Thyroid gland (tissue), 4 donors: ENCODE measurements at regions not wholly inside any gene's neighbourhood (a gene's known extent, or its start where the extent isn't known, plus 50 kb on each side); places are given as distances from the start of the nearest gene placed in this dataset.
"Not testable (repeated sequence)": the region's sequence is repeated elsewhere in the genome, so short reads cannot be mapped to it uniquely, and the experiment has no call there.

Experiments
- DNase-seq, 2 donors: peaks; one replicate each; pipeline ENCODE4 v3.0.0-alpha.2; 2019
- H3K27ac ChIP-seq, 3 donors: fragments of 200-600 bp; sonication (generic); 1 replicate in 2 of 3; 2 replicates in 1 of 3; pipeline ENCODE4 v1.5.1; 2016 to 2019; ENCODE audit warnings: mild to moderate bottlenecking in 1 of 3, moderate library complexity in 1 of 3
- H3K27me3 ChIP-seq: fragments of 200-600 bp; sonication (generic); one replicate; pipeline ENCODE4 v1.5.1; 2019
- H3K36me3 ChIP-seq, 2 donors: fragments of 200-600 bp; sonication (generic); one replicate each; pipeline ENCODE4 v1.5.1; 2016 to 2019
- H3K4me1 ChIP-seq, 2 donors: fragments of 200-600 bp; sonication (generic); one replicate each; pipeline ENCODE4 v1.5.1; 2017 to 2019
- H3K4me3 ChIP-seq, 3 donors: fragments of 200-600 bp; sonication (generic); replicated peaks in 1 of 3; 1 replicate in 2 of 3; 2 replicates in 1 of 3; pipeline ENCODE4 v1.5.1; 2016; ENCODE audit warnings: mild to moderate bottlenecking in 1 of 3
- H3K9me3 ChIP-seq: fragments of 200-600 bp; sonication (generic); one replicate; pipeline ENCODE4 v1.5.1; 2017
- POLR2A ChIP-seq, 2 donors: fragments of 450-650 bp; IDR thresholded peaks; one replicate each; pipeline ENCODE4 v1.6.1; 2017; ENCODE audit warnings: antibody characterized with exemption in 2 of 2, mild to moderate bottlenecking in 2 of 2, moderate library complexity in 1 of 2
- WGBS, 2 donors: methylation state at CpG; one replicate each; pipeline ENCODE4 v1.1.5; 2017; 5-methylcytosine and 5-hydroxymethylcytosine counted together
- intact Hi-C: fragments of 100-400 bp; cut with DNase I; formaldehyde crosslinking; loops from one replicate; pipeline ENCODE4 v1.15.1; 2023
- TF ChIP-seq, protein P1 (sequence below), 6 experiments: fragments of 200-600 bp in 3 of 6; fragments of 450-650 bp in 3 of 6; sonication (generic) in 3 of 6; IDR thresholded peaks; one replicate each; pipeline ENCODE4 v1.5.1; 2016 to 2019; ENCODE audit warnings: antibody characterized with exemption in 6 of 6, mild to moderate bottlenecking in 2 of 6, inconsistent platforms in 1 of 6, moderate library complexity in 1 of 6

DNA sequence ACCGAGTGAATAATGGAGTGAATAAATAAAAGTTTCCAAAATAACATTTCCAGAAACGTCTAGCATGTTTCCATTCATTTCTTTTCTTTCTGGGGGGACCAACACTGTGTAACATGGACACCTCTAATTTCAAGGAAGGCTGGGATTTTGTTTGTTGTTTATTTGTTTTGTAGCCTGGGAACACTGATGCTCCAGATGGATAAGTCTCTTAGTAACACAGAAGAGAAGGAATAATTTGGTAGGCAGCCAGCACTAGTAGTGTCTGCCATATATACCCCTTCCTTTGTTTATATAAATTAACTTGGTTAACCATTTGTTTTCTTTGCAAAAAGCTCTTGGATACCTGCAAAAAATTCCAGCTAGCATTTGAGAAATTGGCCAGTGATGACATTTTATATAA, 411.4 kb upstream of the DEPDC1 start:
- Histone ChIP-seq H3K27me3 (no peaks in the 10 kb centered on the region), H3K9me3 (no peaks in the 10 kb centered on the region), H3K36me3 (no peaks in the 10 kb centered on the region), H3K4me1 (no peaks in the 10 kb centered on the region), H3K4me3 (no peak overlapping the region), H3K27ac (no peak overlapping the region)
- TF ChIP-seq POLR2A (IDR thresholded peaks at IDR 0.05), result no peak
- TF ChIP-seq, protein P1, sequence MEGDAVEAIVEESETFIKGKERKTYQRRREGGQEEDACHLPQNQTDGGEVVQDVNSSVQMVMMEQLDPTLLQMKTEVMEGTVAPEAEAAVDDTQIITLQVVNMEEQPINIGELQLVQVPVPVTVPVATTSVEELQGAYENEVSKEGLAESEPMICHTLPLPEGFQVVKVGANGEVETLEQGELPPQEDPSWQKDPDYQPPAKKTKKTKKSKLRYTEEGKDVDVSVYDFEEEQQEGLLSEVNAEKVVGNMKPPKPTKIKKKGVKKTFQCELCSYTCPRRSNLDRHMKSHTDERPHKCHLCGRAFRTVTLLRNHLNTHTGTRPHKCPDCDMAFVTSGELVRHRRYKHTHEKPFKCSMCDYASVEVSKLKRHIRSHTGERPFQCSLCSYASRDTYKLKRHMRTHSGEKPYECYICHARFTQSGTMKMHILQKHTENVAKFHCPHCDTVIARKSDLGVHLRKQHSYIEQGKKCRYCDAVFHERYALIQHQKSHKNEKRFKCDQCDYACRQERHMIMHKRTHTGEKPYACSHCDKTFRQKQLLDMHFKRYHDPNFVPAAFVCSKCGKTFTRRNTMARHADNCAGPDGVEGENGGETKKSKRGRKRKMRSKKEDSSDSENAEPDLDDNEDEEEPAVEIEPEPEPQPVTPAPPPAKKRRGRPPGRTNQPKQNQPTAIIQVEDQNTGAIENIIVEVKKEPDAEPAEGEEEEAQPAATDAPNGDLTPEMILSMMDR (IDR thresholded peaks at IDR 0.05), result no peak
- 65 to 70% methylated on average over 2 of the region's 2 CpGs for WGBS, 2 donors
- DNase-seq, result no peak
- intact Hi-C loops, result no loop called here

DNA sequence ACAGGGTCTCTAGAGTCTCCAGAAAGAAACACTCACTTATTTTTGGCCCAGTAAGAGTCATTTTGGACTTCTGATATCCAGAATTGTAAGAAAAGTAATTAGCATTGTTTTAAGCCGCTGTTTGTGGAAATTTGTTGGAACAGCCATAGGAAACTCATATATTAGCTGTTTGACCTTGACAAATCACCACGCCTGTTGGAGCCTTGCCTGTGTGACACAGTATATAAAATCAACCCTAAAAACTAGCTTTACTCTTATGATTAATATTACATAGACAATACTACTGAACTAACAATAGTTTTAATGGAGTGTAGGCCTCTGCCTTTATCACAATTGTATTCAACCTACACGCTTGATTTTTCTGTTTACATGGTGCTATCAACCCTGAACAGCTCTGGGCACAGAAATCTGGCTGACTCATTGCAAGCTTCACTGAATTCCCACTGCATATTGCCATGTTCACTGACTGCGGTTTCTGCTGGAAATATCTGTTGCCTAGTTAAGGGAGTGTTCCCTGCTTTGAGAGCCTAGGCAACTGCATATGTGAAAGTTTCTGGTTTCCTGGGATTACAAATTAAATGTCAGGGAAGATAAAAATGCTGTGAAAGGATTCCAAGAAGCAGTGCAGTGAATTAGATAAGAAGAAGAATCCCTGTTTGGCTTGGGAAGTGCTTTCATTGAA, 419.5 kb upstream of the DEPDC1 start:
- Histone ChIP-seq H3K4me3 (no peak overlapping the region), H3K36me3 (no peaks in the 10 kb centered on the region), H3K27ac (peak overlapping the region; percentile 85 to 93 (median 87)), H3K27me3 (no peaks in the 10 kb centered on the region), H3K9me3 (no peaks in the 10 kb centered on the region), H3K4me1 (peaks cover 20 to 36% of the 10 kb centered on the region in 2 donors)
- TF ChIP-seq POLR2A (IDR thresholded peaks at IDR 0.05), result no peak
- TF ChIP-seq, protein P1 (IDR thresholded peaks at IDR 0.05), result no peak
- intact Hi-C loops, result no loop called here
- peak; percentile 72 to 77 for DNase-seq
- 39 to 45% methylated on average over 4 of the region's 4 CpGs for WGBS, 2 donors

DNA sequence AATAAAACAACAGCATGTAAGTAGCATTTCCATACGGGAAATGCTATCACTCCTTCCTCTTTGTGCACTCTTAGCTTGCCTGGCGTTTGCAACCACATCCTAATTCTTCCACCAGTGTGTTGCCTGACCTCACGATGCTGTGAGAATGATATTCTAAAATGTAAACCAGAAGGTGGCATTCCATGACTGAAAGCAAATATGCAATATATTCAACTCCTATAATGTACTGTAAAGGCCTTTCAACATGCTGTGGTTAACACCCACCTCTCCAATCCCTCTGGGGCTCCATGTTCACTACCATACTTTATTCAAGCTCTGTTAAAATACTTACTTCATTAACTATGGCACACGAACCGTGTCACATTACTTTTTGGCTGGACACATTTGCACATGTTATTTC, 420.6 kb upstream of the DEPDC1 start:
- TF ChIP-seq, protein P1 (IDR thresholded peaks at IDR 0.05), result no peak
- no peak for TF ChIP-seq POLR2A (IDR thresholded peaks at IDR 0.05)
- DNase-seq, result no peak
- no peaks in the 10 kb centered on the region for H3K27me3 ChIP-seq
- H3K27ac ChIP-seq, result peak overlapping the region; percentile 85 to 93 (median 87)
- H3K9me3 ChIP-seq, result no peaks in the 10 kb centered on the region
- intact Hi-C loops, result no loop called here
- 50 to 57% methylated on average over 5 of the region's 5 CpGs for WGBS, 2 donors
- H3K36me3 ChIP-seq, result no peaks in the 10 kb centered on the region
- peaks cover 20 to 36% of the 10 kb centered on the region in 2 donors for H3K4me1 ChIP-seq
- H3K4me3 ChIP-seq, result no peak overlapping the region

DNA sequence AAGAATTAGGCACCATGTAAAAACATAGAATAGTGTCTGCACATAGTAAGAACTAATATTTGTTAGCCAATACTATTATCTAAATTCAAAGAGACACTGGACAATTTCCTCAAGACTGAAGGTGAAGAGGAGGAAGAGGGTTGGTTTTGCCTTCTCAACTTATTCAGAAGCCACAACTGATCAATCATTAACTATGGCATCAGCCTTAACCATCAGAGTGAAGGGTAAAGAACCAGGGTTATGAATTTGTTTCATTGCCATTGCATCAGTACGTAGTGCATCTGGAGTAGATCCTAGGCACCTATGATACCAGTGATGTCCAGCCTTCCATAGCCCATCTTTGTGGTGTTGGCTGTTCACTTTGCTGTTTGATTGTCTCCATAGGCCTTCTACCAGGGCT, 421.7 kb upstream of the DEPDC1 start:
- no peaks in the 10 kb centered on the region for H3K36me3 ChIP-seq
- no peak overlapping the region for H3K4me3 ChIP-seq
- H3K27me3 ChIP-seq, result no peaks in the 10 kb centered on the region
- H3K27ac ChIP-seq, result no peak overlapping the region
- H3K9me3 ChIP-seq, result no peaks in the 10 kb centered on the region
- TF ChIP-seq, protein P1 (IDR thresholded peaks at IDR 0.05), result no peak
- no peak for TF ChIP-seq POLR2A (IDR thresholded peaks at IDR 0.05)
- intact Hi-C loops, result no loop called here
- no peak for DNase-seq
- H3K4me1 ChIP-seq, result peaks cover 20 to 36% of the 10 kb centered on the region in 2 donors
- 60 to 92% methylated on average over 1 of the region's 1 CpG for WGBS, 2 donors

DNA sequence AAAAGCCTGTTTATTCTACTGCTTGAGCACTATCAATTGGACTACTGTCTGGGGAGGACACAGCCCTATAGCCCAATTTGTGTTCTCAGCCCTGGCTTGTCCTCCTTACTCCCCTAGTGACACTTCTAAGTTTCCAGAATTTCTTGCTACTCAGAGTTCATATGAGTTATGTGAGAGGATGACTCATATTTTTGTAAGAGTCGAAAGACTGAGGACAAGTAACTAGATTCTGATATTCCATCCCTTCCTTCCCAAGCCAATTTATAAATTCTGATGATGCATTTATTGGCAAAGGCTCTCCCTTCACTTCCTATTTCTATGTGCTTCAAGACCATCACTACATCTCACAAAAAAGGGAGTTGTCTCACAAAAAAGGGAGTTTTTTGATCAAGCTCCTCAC, 422.2 kb upstream of the DEPDC1 start:
- no peaks in the 10 kb centered on the region for H3K36me3 ChIP-seq
- peaks cover 20 to 36% of the 10 kb centered on the region in 2 donors for H3K4me1 ChIP-seq
- no peaks in the 10 kb centered on the region for H3K9me3 ChIP-seq
- intact Hi-C loops, result no loop called here
- TF ChIP-seq POLR2A (IDR thresholded peaks at IDR 0.05), result no peak
- TF ChIP-seq, protein P1 (IDR thresholded peaks at IDR 0.05), result no peak
- H3K27ac ChIP-seq, result no peak overlapping the region
- WGBS, 2 donors, result 61 to 64% methylated on average over 1 of the region's 1 CpG
- H3K27me3 ChIP-seq, result no peaks in the 10 kb centered on the region
- DNase-seq, result no peak
- H3K4me3 ChIP-seq, result no peak overlapping the region

DNA sequence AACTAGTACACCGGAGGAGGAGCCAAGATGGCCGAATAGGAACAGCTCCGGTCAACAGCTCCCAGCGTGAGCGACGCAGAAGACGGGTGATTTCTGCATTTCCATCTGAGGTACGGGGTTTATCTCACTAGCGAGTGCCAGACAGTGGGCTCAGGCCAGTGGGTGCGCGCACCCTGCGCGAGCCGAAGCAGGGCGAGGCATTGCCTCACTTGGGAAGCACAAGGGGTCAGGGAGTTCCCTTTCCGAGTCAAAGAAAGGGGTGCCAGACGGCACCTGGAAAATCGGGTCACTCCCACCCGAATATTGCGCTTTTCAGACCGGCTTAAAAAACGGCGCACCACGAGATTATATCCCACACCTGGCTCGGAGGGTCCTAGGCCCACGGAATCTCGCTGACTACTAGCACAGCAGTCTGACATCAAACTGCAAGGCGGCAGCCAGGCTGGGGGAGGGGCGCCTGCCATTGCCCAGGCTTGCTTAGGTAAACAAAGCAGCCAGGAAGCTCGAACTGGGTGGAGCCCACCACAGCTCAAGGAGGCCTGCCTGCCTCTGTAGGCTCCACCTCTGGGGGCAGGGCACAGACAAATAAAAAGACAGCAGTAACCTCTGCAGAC, 426.7 kb upstream of the DEPDC1 start:
- intact Hi-C loops, H3K4me3 ChIP-seq, H3K9me3 ChIP-seq, H3K27me3 ChIP-seq, DNase-seq, H3K4me1 ChIP-seq, H3K27ac ChIP-seq, H3K36me3 ChIP-seq: not testable (repeated sequence)
- WGBS, 2 donors, result 94 to 95% methylated on average over 25 to 29 of the region's 30 CpGs
